Right lung (tissue), 2 donors: ENCODE measurements at regions not wholly inside any gene's neighbourhood (a gene's known extent, or its start where the extent isn't known, plus 50 kb on each side); places are given as distances from the start of the nearest gene placed in this dataset.
"Not testable (repeated sequence)": the region's sequence is repeated elsewhere in the genome, so short reads cannot be mapped to it uniquely, and the experiment has no call there.

Experiments used
- DNase-seq, 2 donors: peaks; one replicate each; pipeline ENCODE4 v3.0.0-alpha.2; 2013

- no peak for DNase-seq
Measured at GRCh38 chr20:56689318-56689717, 60.2 kb downstream of the TFAP2C start.

- DNase-seq: no peak
Measured at GRCh38 chr20:56689852-56690485, 60.9 kb downstream of the TFAP2C start.

GRCh38 chr20:56690531-56691175 is 61.5 kb downstream of the TFAP2C start:
- DNase-seq: no peak

- no peak for DNase-seq
Measured at GRCh38 chr20:56691325-56691998, 62.4 kb downstream of the TFAP2C start.

- DNase-seq: no peak
Measured at GRCh38 chr20:56693217-56693616, 64.1 kb downstream of the TFAP2C start.

GRCh38 chr20:56697476-56697875 is 68.4 kb downstream of the TFAP2C start:
- DNase-seq: no peak

GRCh38 chr20:56698297-56698696 is 69.2 kb downstream of the TFAP2C start:
- no peak for DNase-seq

GRCh38 chr20:56698749-56699148 is 69.6 kb downstream of the TFAP2C start:
- no peak for DNase-seq

- DNase-seq: no peak
Measured at GRCh38 chr20:56702931-56703840, 74.1 kb downstream of the TFAP2C start.

GRCh38 chr20:56706867-56707360 is 77.8 kb downstream of the TFAP2C start:
- DNase-seq: no peak

- no peak for DNase-seq
Measured at GRCh38 chr20:56708991-56709390, 79.9 kb downstream of the TFAP2C start.

- no peak for DNase-seq
Measured at GRCh38 chr20:56710125-56710524, 81.0 kb downstream of the TFAP2C start.

GRCh38 chr20:56710577-56710976 is 81.5 kb downstream of the TFAP2C start:
- not testable (repeated sequence) for DNase-seq

- DNase-seq: peak in 1 of 2 donors; percentile 5
Measured at GRCh38 chr20:56711018-56711417, 81.9 kb downstream of the TFAP2C start.

GRCh38 chr20:56715309-56715708 is 86.2 kb downstream of the TFAP2C start:
- no peak for DNase-seq

- no peak for DNase-seq
Measured at GRCh38 chr20:56715902-56716519, 86.9 kb downstream of the TFAP2C start.

- DNase-seq: no peak
Measured at GRCh38 chr20:56716806-56717205, 87.7 kb downstream of the TFAP2C start.

- no peak for DNase-seq
Measured at GRCh38 chr20:56718816-56719215, 89.7 kb downstream of the TFAP2C start.

- DNase-seq: no peak
Measured at GRCh38 chr20:56720620-56721213, 91.6 kb downstream of the TFAP2C start.

- no peak for DNase-seq
Measured at GRCh38 chr20:56722042-56722441, 92.9 kb downstream of the TFAP2C start.

GRCh38 chr20:56723331-56723730 is 94.2 kb downstream of the TFAP2C start:
- DNase-seq: no peak
